GM13977 (cell line): ENCODE measurements at regions not wholly inside any gene's neighbourhood (a gene's known extent, or its start where the extent isn't known, plus 50 kb on each side); places are given as distances from the start of the nearest gene placed in this dataset.

Source experiments
- DNase-seq: peaks from one replicate; pipeline ENCODE4 v3.0.0; 2012; ENCODE audit warnings: low spot score
- CTCF ChIP-seq: IDR thresholded peaks from 2 replicates; pipeline ENCODE4 v1.5.1; 2012; ENCODE audit warnings: mild to moderate bottlenecking, control low read depth; ENCODE audit not compliant: insufficient read depth; ENCODE audit errors: extremely low read depth, missing control alignments
- in situ Hi-C: fragments of 300-500 bp; cut with MboI; formaldehyde crosslinking; loops from one replicate; pipeline ENCODE4 v1.12.0; 2022; ENCODE audit warnings: low sequenced_read_pairs, low pct_unique_long_range_greater_than_20kb, mixed read lengths, inconsistent platforms; ENCODE audit not compliant: unreplicated experiment

- no peak for TF ChIP-seq CTCF
- in situ Hi-C loops, result no loop called here
- DNase-seq, result no peak
Measured at GRCh38 chr10:14399641-14400040, 68.9 kb upstream of the FRMD4A start.

GRCh38 chr10:14397066-14397465 is 66.3 kb upstream of the FRMD4A start:
- in situ Hi-C loops, result no loop called here
- no peak for DNase-seq

DNA sequence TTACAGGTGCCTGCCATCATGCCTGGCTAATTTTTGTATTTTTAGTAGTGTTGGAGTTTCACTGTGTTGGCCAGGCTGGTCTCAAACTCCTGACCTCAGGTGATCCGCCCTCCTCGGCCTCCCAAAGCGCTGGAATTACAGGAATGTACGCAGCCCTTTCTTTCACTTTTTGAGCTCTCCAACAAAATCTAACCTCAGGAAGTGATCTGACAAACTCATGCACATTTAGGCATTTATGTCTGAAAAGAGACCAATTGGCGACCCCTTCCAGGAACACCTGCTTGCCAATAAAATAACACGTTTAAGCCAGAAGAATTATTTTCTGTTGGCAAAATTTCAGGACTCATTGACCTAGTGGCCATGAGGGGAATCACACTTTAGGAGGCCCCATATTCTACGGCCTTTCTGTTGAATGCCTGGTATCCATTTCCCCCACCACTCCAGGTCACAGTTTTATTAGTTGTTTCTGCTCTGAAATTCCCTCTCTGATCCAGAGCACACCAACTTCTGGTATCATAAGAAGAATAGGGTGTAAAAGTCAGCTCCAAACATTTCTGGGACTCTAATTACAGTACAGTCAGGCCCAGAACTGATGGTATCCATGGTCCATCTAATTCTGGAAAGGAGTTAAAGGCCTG is 65.8 kb upstream of the FRMD4A start:
- TF ChIP-seq CTCF, result peak; percentile 21
- DNase-seq, result no peak
- in situ Hi-C loops, result no loop called here

More at GRCh38 chr10:14397066-14397465, 66.3 kb upstream of the FRMD4A start:
- TF ChIP-seq CTCF, result no peak

- no peak for TF ChIP-seq CTCF
- no peak for DNase-seq
- in situ Hi-C loops, result no loop called here
Measured at GRCh38 chr10:14394179-14394578, 63.5 kb upstream of the FRMD4A start.

DNA sequence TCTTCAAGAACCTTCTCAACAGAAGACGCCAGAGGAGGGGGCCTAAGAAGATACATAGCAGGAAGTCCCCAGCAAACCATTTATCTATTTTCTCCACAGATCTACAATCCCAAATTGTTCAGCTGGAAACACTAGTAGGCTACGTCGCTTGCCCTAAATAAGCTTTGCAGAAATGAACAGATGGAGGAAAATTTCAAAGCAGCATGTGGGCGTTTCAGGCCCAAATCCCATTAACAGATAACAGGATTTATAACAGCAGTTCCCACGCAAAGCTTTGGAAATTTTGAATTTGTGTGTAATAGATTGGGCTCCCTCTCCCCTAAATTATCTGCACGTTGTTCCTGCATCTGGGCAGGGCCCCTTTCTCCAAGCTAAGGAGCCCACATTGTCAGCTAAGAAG is 60.6 kb upstream of the FRMD4A start:
- in situ Hi-C loops, result no loop called here
- DNase-seq, result no peak

DNA sequence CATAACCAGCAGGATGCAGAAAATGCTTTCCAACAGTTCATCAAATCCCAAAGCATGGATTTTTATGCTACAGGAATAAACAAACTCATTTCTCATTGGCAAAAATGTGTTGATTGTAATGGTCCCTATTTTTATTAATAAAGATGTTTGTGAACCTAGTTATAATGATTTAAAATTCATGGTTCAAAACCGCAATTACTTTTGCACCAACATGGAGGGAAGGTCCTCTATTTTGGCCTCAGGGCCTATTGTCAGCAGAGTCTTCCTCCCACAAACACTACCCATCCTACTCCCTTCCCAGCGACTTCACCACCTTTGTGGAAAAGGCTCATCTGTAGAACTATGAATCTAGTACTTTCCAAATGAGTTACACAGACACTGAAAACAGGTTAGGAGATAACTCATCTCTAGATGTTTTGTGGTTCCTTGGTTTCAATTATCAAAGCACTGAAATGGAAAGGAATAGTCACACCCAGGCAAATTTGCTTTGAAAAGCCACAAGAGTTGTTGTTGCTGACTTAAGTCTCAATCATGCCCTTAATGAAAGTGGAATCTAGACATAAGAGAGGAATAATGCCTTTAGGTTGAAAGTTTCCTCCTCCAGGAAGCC is 59.4 kb upstream of the FRMD4A start:
- in situ Hi-C loops, result no loop called here
- peak; percentile 50 for DNase-seq
- TF ChIP-seq CTCF, result no peak

More for the DNA sequence above, 60.6 kb upstream of the FRMD4A start:
- no peak for TF ChIP-seq CTCF
